ENCODE measurements at regions not wholly inside any gene's neighbourhood (a gene's known extent, or its start where the extent isn't known, plus 50 kb on each side); places are given as distances from the start of the nearest gene placed in this dataset.

DNA sequence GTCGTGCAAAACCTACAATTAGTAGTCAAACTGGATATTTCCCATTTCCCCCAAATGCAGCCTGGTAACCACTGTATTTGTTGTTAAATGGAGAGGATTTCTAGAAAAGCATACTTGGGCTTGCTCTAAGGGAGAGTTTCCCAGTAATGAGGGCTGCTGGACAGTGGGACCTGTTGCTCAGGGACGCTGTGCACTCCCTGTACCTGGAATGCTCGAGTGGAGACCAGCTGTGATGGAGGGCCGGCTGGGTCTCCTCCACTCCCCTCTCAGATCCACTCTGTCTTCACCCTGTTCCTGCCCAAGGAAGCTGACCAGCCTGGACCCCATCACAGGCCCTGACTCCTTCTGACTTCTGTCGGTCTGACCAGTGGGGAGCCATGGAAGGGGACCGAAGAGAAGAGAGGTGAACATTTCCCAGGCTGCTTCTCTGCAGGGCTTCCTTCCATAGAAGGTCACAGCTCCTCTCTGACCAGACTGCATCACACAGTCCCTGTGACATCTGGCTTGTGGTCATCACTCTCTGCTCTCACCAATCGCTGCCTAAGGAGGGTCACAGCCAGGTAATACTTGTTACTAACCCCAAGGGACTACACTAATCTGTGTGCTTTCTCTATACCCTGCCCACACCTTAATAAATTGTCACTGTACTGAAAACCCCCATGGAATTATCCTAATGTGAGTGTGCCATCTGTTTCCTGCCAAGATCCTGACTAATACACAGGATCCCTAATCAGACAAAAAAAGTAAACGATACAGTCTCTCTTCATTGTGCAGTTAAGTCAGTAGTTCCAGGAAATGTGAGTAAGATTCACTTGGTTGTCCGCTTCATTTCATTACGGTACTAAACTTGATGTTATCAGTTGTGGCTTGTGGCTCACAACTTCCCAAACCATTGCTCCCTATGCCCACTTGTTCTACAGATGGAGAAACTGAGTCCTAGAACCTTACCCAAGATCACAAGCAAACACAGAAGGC lies 102.4 kb downstream of the CCT6B start:
- H3K27me3 ChIP-seq (replicated peaks in 1 of 2; ENCODE audit: control insufficient read depth in 2 of 2, extremely low read depth in 1 of 2, insufficient read depth in 2 of 2, low read length in 1 of 2): peaks cover 0 to 21% of the 10 kb centered on the region in 2 experiments
- CTCF ChIA-PET: no interaction called here
- no peak overlapping the region for H3K27ac Mint-ChIP-seq

DNA sequence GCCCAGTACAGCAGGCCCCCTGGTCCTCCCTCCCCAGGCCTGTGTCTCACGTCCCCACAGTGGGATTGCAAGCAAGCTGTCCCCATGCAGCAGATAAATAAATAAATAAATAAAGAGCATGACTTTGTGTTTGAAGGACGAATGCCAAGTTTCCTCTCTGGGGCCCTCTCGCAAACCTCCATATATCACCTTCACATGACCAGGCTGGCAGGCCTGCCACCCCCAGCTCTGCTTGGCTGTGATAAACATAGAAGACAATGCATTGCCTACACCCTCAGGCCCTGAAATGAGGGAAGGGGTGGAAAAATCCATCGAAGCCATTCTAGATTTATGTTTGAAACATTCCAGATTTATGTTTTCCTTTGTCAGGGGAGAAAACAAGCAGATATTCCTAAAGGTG lies 107.3 kb downstream of the CCT6B start:
- POLR2A ChIA-PET: no interaction called here
- Histone ChIP-seq H3K36me3 (ENCODE audit: control insufficient read depth in 2 of 2, extremely low read depth in 1 of 2, insufficient read depth in 1 of 2, low read length in 1 of 2) (no peaks in the 10 kb centered on the region), H3K9me3 (no peaks in the 10 kb centered on the region), H3K27ac (ENCODE audit: low read length) (no peak overlapping the region), H3K27me3 (replicated peaks in 1 of 2; ENCODE audit: control insufficient read depth in 2 of 2, extremely low read depth in 1 of 2, insufficient read depth in 2 of 2, low read length in 1 of 2) (peaks cover 0 to 22% of the 10 kb centered on the region in 2 experiments), H3K4me1 (ENCODE audit: control insufficient read depth in 1 of 2, extremely low read depth in 1 of 2, insufficient read depth in 2 of 2, low read length in 2 of 2) (no peaks in the 10 kb centered on the region), H3K4me3 (ENCODE audit: control insufficient read depth in 1 of 2, extremely low read depth in 1 of 2, low read length in 1 of 2) (no peak overlapping the region)
- DNase-seq (no peak), ATAC-seq (replicated peaks in 1 of 4) (no peak)
- Mint-ChIP-seq H3K9me3 (no peaks in the 10 kb centered on the region), H3K36me3 (no peaks in the 10 kb centered on the region), H3K27ac (no peak overlapping the region), H3K27me3 (peaks cover 13 to 16% of the 10 kb centered on the region in 2 donors), H3K4me3 (no peak overlapping the region), H3K4me1 (peaks cover 0 to 8% (median 2%) of the 10 kb centered on the region in 3 donors)
- WGBS (ENCODE audit: insufficient coverage): 0% methylated on average over 1 of the region's 4 CpGs
- CTCF ChIA-PET: no interaction called here

More for the DNA sequence above, 102.4 kb downstream of the CCT6B start:
- ATAC-seq (replicated peaks in 1 of 4): no peak
- POLR2A ChIA-PET: no interaction called here
- Histone ChIP-seq H3K36me3 (ENCODE audit: control insufficient read depth in 2 of 2, extremely low read depth in 1 of 2, insufficient read depth in 1 of 2, low read length in 1 of 2) (no peaks in the 10 kb centered on the region), H3K9me3 (no peaks in the 10 kb centered on the region), H3K4me1 (ENCODE audit: control insufficient read depth in 1 of 2, extremely low read depth in 1 of 2, insufficient read depth in 2 of 2, low read length in 2 of 2) (no peaks in the 10 kb centered on the region), H3K4me3 (ENCODE audit: control insufficient read depth in 1 of 2, extremely low read depth in 1 of 2, low read length in 1 of 2) (no peak overlapping the region), H3K27ac (ENCODE audit: low read length) (no peak overlapping the region)
- no peaks in the 10 kb centered on the region for H3K36me3 Mint-ChIP-seq
- peaks cover 25 to 27% of the 10 kb centered on the region in 2 donors for H3K27me3 Mint-ChIP-seq
- no peak overlapping the region for H3K4me3 Mint-ChIP-seq
- H3K4me1 Mint-ChIP-seq: peaks cover 0 to 5% (median 0%) of the 10 kb centered on the region in 3 donors
- no peaks in the 10 kb centered on the region for H3K9me3 Mint-ChIP-seq
- WGBS (ENCODE audit: insufficient coverage): 67% methylated on average over 7 of the region's 10 CpGs
- DNase-seq: no peak

DNA sequence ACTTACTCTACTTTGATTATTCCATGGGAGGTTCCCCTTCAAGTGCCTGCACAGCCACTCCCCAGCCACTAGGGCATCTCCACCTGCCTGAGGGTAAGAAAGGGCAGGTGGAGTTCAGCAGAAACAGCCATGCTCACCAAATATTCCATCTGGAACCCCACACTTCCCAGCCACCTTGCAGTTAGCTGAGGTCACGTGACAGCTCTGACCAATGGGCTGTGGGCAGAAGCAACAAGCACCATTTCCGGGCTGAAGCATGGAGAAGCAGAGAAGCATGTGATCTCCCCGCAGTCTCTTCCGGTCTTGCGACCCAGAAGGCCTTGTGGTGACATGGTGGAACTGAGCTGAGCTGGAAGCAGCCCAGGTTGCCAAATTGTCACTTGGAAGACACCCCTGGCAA lies 108.6 kb downstream of the CCT6B start:
- Histone ChIP-seq H3K27ac (ENCODE audit: low read length) (no peak overlapping the region), H3K4me3 (ENCODE audit: control insufficient read depth in 1 of 2, extremely low read depth in 1 of 2, low read length in 1 of 2) (no peak overlapping the region), H3K9me3 (no peaks in the 10 kb centered on the region), H3K36me3 (ENCODE audit: control insufficient read depth in 2 of 2, extremely low read depth in 1 of 2, insufficient read depth in 1 of 2, low read length in 1 of 2) (no peaks in the 10 kb centered on the region), H3K4me1 (ENCODE audit: control insufficient read depth in 1 of 2, extremely low read depth in 1 of 2, insufficient read depth in 2 of 2, low read length in 2 of 2) (no peaks in the 10 kb centered on the region), H3K27me3 (replicated peaks in 1 of 2; ENCODE audit: control insufficient read depth in 2 of 2, extremely low read depth in 1 of 2, insufficient read depth in 2 of 2, low read length in 1 of 2) (peaks cover 0 to 20% of the 10 kb centered on the region in 2 experiments)
- ChIA-PET POLR2A (no interaction called here), CTCF (no interaction called here)
- H3K4me3 Mint-ChIP-seq: no peak overlapping the region
- peaks cover 0 to 7% (median 3%) of the 10 kb centered on the region in 3 donors for H3K4me1 Mint-ChIP-seq
- ATAC-seq (replicated peaks in 1 of 4) (no peak), DNase-seq (no peak)
- H3K9me3 Mint-ChIP-seq: no peaks in the 10 kb centered on the region
- H3K27me3 Mint-ChIP-seq: peaks cover 13 to 14% of the 10 kb centered on the region in 2 donors
- WGBS (ENCODE audit: insufficient coverage): 89% methylated on average over 3 of the region's 5 CpGs
- no peak overlapping the region for H3K27ac Mint-ChIP-seq
- H3K36me3 Mint-ChIP-seq: no peaks in the 10 kb centered on the region

DNA sequence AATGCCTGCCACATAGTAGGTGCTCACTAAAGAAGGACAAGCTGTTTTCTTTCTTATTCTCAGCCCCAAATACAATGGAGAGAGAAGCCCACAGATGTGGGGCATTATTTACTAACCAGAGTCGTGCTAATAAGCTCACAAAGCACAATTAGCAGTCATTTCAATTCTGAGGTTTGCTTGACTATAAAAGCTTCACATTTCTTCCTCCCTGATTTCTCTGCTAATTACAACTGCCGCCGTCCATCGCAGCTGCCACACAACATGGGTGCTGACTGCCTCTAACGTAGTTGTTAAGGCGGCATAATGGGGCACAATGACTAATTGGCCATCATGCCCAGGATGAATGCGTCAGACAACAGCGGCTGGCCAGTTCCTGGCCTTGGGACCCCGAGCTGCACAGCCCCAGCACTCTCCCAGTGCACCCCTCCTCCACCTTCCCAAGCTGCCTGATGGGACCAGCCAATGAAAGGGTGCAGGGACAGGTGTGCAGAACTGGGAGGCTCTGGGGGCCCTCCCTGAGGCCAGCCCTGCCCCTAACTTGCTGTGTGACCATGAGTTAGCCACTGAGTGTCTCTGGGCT lies 109.2 kb downstream of the CCT6B start:
- H3K4me3 ChIP-seq (ENCODE audit: control insufficient read depth in 1 of 2, extremely low read depth in 1 of 2, low read length in 1 of 2): no peak overlapping the region
- no peaks in the 10 kb centered on the region for H3K9me3 ChIP-seq
- H3K4me1 ChIP-seq (ENCODE audit: control insufficient read depth in 1 of 2, extremely low read depth in 1 of 2, insufficient read depth in 2 of 2, low read length in 2 of 2): no peaks in the 10 kb centered on the region
- H3K27ac ChIP-seq (ENCODE audit: low read length): no peak overlapping the region
- H3K27me3 ChIP-seq (replicated peaks in 1 of 2; ENCODE audit: control insufficient read depth in 2 of 2, extremely low read depth in 1 of 2, insufficient read depth in 2 of 2, low read length in 1 of 2): peaks cover 0 to 17% of the 10 kb centered on the region in 2 experiments
- no peak overlapping the region for H3K4me3 Mint-ChIP-seq
- DNase-seq (no peak), ATAC-seq (replicated peaks in 1 of 4) (no peak)
- H3K36me3 ChIP-seq (ENCODE audit: control insufficient read depth in 2 of 2, extremely low read depth in 1 of 2, insufficient read depth in 1 of 2, low read length in 1 of 2): no peaks in the 10 kb centered on the region
- H3K27me3 Mint-ChIP-seq: peaks cover 10 to 12% of the 10 kb centered on the region in 2 donors
- 82% methylated on average over 8 of the region's 9 CpGs for WGBS (ENCODE audit: insufficient coverage)
- no peak overlapping the region for H3K27ac Mint-ChIP-seq
- peaks cover 0 to 7% (median 3%) of the 10 kb centered on the region in 3 donors for H3K4me1 Mint-ChIP-seq
- CTCF ChIA-PET: no interaction called here
- H3K9me3 Mint-ChIP-seq: no peaks in the 10 kb centered on the region
- POLR2A ChIA-PET: no interaction called here
- no peaks in the 10 kb centered on the region for H3K36me3 Mint-ChIP-seq

DNA sequence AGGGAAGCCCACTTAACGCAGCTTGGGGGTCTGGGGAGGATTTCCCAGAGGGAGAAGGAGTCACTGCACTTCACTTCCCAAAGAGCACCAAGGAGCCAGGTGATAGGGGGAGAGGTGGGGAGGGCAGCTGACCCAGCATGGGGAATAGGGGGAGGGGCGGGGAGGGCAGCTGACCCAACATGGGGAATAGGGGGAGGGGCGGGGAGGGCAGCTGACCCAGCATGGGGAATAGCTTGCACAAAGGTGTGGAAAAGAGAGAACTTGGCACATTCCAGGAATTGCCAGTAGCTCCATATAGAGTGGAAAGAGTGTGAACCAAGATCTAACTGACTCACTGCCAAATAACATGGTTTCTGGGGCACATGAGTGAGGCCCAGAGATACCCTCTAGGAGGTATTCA lies 110.3 kb downstream of the CCT6B start:
- no peak overlapping the region for H3K27ac ChIP-seq (ENCODE audit: low read length)
- H3K27me3 ChIP-seq (replicated peaks in 1 of 2; ENCODE audit: control insufficient read depth in 2 of 2, extremely low read depth in 1 of 2, insufficient read depth in 2 of 2, low read length in 1 of 2): peaks cover 0 to 13% of the 10 kb centered on the region in 2 experiments
- DNase-seq (no peak), ATAC-seq (replicated peaks in 1 of 4) (no peak)
- Mint-ChIP-seq H3K4me1 (peaks cover 0 to 7% (median 3%) of the 10 kb centered on the region in 3 donors), H3K4me3 (no peak overlapping the region), H3K9me3 (no peaks in the 10 kb centered on the region), H3K36me3 (no peaks in the 10 kb centered on the region), H3K27me3 (peaks cover 7 to 10% of the 10 kb centered on the region in 2 donors), H3K27ac (no peak overlapping the region)
- no peaks in the 10 kb centered on the region for H3K9me3 ChIP-seq
- POLR2A ChIA-PET: no interaction called here
- no peak overlapping the region for H3K4me3 ChIP-seq (ENCODE audit: control insufficient read depth in 1 of 2, extremely low read depth in 1 of 2, low read length in 1 of 2)
- no CpG with 5 or more reads among the region's 3 CpGs for WGBS (ENCODE audit: insufficient coverage)
- no peaks in the 10 kb centered on the region for H3K36me3 ChIP-seq (ENCODE audit: control insufficient read depth in 2 of 2, extremely low read depth in 1 of 2, insufficient read depth in 1 of 2, low read length in 1 of 2)
- CTCF ChIA-PET: interaction anchor here in 1 of 2 donors (0.6 kb wide), 1 partner anchor 10 kb away, joined by 3 read pairs; no protein-coding TSS in a partner anchor
- H3K4me1 ChIP-seq (ENCODE audit: control insufficient read depth in 1 of 2, extremely low read depth in 1 of 2, insufficient read depth in 2 of 2, low read length in 2 of 2): no peaks in the 10 kb centered on the region

DNA sequence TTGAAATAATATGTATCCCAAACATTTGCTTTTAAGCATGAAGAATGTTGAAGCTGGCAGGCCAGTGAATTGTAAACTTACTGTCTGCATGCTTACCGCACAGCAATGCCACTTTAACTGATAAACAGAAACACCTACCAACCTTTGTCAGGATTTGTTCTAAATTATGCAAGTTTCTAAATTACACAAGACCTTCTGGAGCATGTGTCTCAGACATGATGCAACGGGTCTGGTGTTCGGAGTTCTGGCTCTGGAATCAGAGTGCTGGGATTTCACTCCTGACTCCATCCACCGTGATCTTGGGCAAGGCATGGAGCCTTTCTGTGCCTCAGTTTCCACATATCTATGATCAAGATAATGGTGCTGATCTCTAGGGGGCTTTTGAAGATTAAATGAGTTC lies 111.2 kb downstream of the CCT6B start:
- peaks cover 2 to 7% (median 3%) of the 10 kb centered on the region in 3 donors for H3K4me1 Mint-ChIP-seq
- 100% methylated on average over 1 of the region's 4 CpGs for WGBS (ENCODE audit: insufficient coverage)
- no peak for DNase-seq

More for the DNA sequence above, 111.2 kb downstream of the CCT6B start:
- no peak overlapping the region for H3K27ac Mint-ChIP-seq
- Histone ChIP-seq H3K27ac (ENCODE audit: low read length) (no peak overlapping the region), H3K27me3 (replicated peaks in 1 of 2; ENCODE audit: control insufficient read depth in 2 of 2, extremely low read depth in 1 of 2, insufficient read depth in 2 of 2, low read length in 1 of 2) (peaks cover 0 to 5% of the 10 kb centered on the region in 2 experiments), H3K4me1 (ENCODE audit: control insufficient read depth in 1 of 2, extremely low read depth in 1 of 2, insufficient read depth in 2 of 2, low read length in 2 of 2) (no peaks in the 10 kb centered on the region), H3K36me3 (ENCODE audit: control insufficient read depth in 2 of 2, extremely low read depth in 1 of 2, insufficient read depth in 1 of 2, low read length in 1 of 2) (no peaks in the 10 kb centered on the region), H3K4me3 (ENCODE audit: control insufficient read depth in 1 of 2, extremely low read depth in 1 of 2, low read length in 1 of 2) (no peak overlapping the region), H3K9me3 (no peaks in the 10 kb centered on the region)
- H3K27me3 Mint-ChIP-seq: peaks cover 3 to 6% of the 10 kb centered on the region in 2 donors
- ChIA-PET CTCF (no interaction called here), POLR2A (no interaction called here)
- H3K4me3 Mint-ChIP-seq: no peak overlapping the region
- ATAC-seq (replicated peaks in 1 of 4): no peak
- no peaks in the 10 kb centered on the region for H3K36me3 Mint-ChIP-seq
- no peaks in the 10 kb centered on the region for H3K9me3 Mint-ChIP-seq
